Left lung (tissue), 4 donors: ENCODE measurements at regions not wholly inside any gene's neighbourhood (a gene's known extent, or its start where the extent isn't known, plus 50 kb on each side); places are given as distances from the start of the nearest gene placed in this dataset.

ENCODE experiments used
- ATAC-seq: fragments of 200-7000 bp; cut with Tn5 transposase; one replicate; pipeline ENCODE4 v1.9.1; 2020; ENCODE audit warnings: moderate library complexity
- DNase-seq, 4 donors: peaks; one replicate each; pipeline ENCODE4 v3.0.0-alpha.2; 2013 to 2020
- H3K27ac ChIP-seq, 2 donors: fragments of 200-600 bp; sonication (generic) in 1 of 2; one replicate each; pipeline versions ENCODE4 v1.5.0 to v1.8.0; 2020 to 2021
- H3K27me3 ChIP-seq, 2 donors: fragments of 200-600 bp; sonication (generic) in 1 of 2; one replicate each; pipeline versions ENCODE4 v1.5.0 to v1.8.0; 2020 to 2021
- H3K36me3 ChIP-seq, 2 donors: fragments of 200-600 bp; sonication (generic) in 1 of 2; one replicate each; pipeline versions ENCODE4 v1.5.0 to v1.8.0; 2020 to 2021
- H3K4me1 ChIP-seq, 2 donors: fragments of 200-600 bp; one replicate each; pipeline ENCODE4 v1.8.0; 2021
- H3K4me3 ChIP-seq, 2 donors: fragments of 200-600 bp; sonication (generic) in 1 of 2; one replicate each; pipeline versions ENCODE4 v1.5.0 to v1.8.0; 2020 to 2021; ENCODE audit warnings: mild to moderate bottlenecking in 1 of 2
- H3K9me3 ChIP-seq, 2 donors: fragments of 200-600 bp; sonication (generic) in 1 of 2; one replicate each; pipeline versions ENCODE4 v1.5.0 to v1.8.0; 2020 to 2021
- intact Hi-C, 2 donors: fragments of 100-400 bp; cut with DNase I; formaldehyde crosslinking; loops; one replicate each; pipeline versions ENCODE4 v1.11.2 to v1.14.2; 2022
- TF ChIP-seq, protein P1 (sequence below), 2 donors: fragments of 200-600 bp; sonication (generic) in 1 of 2; IDR thresholded peaks; one replicate each; pipeline versions ENCODE4 v1.5.0 to v1.8.0; 2021; ENCODE audit warnings: antibody characterized with exemption in 2 of 2
- donor health status: DM: no; HTN: yes; CAD: no.
- donor health status: DM: no; HTN: no; CAD: no.

GRCh38 chr2:238557431-238557830 lies 130.7 kb downstream of the ASB1 start:
- intact Hi-C loops, result no loop called here
- TF ChIP-seq, protein P1, sequence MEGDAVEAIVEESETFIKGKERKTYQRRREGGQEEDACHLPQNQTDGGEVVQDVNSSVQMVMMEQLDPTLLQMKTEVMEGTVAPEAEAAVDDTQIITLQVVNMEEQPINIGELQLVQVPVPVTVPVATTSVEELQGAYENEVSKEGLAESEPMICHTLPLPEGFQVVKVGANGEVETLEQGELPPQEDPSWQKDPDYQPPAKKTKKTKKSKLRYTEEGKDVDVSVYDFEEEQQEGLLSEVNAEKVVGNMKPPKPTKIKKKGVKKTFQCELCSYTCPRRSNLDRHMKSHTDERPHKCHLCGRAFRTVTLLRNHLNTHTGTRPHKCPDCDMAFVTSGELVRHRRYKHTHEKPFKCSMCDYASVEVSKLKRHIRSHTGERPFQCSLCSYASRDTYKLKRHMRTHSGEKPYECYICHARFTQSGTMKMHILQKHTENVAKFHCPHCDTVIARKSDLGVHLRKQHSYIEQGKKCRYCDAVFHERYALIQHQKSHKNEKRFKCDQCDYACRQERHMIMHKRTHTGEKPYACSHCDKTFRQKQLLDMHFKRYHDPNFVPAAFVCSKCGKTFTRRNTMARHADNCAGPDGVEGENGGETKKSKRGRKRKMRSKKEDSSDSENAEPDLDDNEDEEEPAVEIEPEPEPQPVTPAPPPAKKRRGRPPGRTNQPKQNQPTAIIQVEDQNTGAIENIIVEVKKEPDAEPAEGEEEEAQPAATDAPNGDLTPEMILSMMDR (IDR thresholded peaks at IDR 0.05), result no peak

DNA sequence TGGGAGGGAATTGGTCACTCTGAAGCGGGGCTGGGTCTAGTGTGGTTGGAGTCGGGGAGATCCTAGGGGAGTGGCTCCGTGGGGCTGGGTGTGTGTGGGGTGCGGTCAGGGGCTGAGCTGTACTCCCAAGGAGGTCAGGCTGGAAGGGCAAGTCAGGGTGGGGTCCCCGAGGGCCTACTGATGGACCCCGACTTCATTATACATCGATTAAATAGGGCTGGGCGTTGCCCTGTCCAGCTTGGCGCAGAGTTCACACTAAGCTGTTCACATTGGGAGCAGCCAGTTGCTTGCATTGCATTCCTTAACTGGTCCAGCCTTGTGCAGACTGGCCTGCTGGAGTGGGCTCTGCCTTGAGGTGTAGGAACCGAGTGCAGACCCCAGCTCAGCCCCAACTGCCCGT lies 131.2 kb downstream of the ASB1 start:
- intact Hi-C loops, result no loop called here
- Histone ChIP-seq H3K36me3 (no peaks in the 10 kb centered on the region), H3K4me1 (no peaks in the 10 kb centered on the region), H3K4me3 (peak overlapping the region in 1 of 2 donors; percentile 28), H3K27ac (no peak overlapping the region), H3K27me3 (no peaks in the 10 kb centered on the region), H3K9me3 (peaks cover 0 to 8% of the 10 kb centered on the region in 2 donors)
- TF ChIP-seq, protein P1 (IDR thresholded peaks at IDR 0.05), result no peak
- DNase-seq (no peak), ATAC-seq (peak; percentile 58)

More at GRCh38 chr2:238557431-238557830, 130.7 kb downstream of the ASB1 start:
- Histone ChIP-seq H3K9me3 (peaks cover 0 to 13% of the 10 kb centered on the region in 2 donors), H3K36me3 (no peaks in the 10 kb centered on the region), H3K4me3 (no peak overlapping the region), H3K27me3 (no peaks in the 10 kb centered on the region), H3K27ac (no peak overlapping the region), H3K4me1 (no peaks in the 10 kb centered on the region)
- DNase-seq (no peak), ATAC-seq (no peak)

DNA sequence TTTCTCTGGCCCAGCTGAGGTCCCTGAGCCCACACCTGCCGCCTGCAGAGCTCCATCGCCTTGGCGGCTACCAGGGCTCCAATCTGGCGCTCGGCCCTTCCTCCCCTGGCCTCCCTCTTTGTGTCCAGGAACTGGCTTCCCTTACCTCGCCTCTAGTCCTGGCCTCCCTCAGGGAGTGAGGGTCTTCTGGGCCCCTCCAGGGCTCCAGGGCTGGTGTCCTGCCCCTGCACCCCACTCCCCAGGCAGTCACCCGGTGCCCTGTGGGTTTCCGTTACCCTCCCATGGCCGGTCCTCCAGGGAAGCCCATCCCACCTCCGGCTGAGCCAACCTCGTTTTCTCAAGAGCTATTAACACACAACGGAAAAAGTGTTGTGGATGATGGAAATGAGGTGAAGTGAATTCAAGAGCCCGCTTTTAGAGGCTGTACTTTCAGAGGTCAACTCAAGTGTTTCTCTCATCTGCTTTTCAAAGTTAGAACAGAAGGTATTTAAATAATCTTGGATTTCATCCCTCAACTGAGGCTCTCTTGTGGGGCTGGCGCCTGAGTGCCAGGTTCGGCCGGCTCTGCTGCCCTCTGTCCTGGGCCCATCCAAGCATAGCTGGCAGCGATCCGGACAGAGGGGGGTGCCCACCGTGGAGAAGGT lies 131.9 kb downstream of the ASB1 start:
- no peaks in the 10 kb centered on the region for H3K4me1 ChIP-seq
- intact Hi-C loops, result no loop called here
- no peaks in the 10 kb centered on the region for H3K36me3 ChIP-seq
- DNase-seq (peak in 3 of 4 donors; percentile 69 to 74 (median 71)), ATAC-seq (peak; percentile 87)
- TF ChIP-seq, protein P1 (IDR thresholded peaks at IDR 0.05), result no peak
- H3K4me3 ChIP-seq, result peak overlapping the region; percentile 21 to 28
- H3K9me3 ChIP-seq, result peaks cover 0 to 3% of the 10 kb centered on the region in 2 donors
- peak overlapping the region in 1 of 2 donors; percentile 48 for H3K27ac ChIP-seq
- no peaks in the 10 kb centered on the region for H3K27me3 ChIP-seq

DNA sequence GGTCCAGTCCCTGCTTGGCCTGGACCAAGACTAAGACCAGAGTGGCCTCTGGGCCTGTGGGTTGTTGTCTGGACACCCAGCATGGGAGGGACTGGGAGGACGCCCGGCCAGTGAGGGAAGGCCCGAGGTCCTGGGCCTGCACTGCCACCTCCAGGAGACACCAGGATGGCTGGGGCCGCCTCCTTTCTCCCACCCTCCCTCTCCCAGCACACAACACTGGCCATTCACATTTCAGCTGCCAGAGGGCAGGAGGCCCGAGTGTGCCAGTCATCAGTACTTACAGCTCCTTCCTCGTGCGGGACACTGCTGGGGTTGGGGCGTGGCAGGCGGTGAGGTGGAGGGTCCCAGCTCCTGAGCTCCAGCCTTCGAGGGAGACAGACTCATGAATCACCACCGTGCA lies 133.5 kb downstream of the ASB1 start:
- H3K4me1 ChIP-seq, result no peaks in the 10 kb centered on the region
- no peak overlapping the region for H3K27ac ChIP-seq
- TF ChIP-seq, protein P1 (IDR thresholded peaks at IDR 0.05), result no peak
- DNase-seq, result peak in 1 of 4 donors; percentile 61
- no peaks in the 10 kb centered on the region for H3K36me3 ChIP-seq
- ATAC-seq, result no peak
- no peaks in the 10 kb centered on the region for H3K27me3 ChIP-seq
- H3K4me3 ChIP-seq, result no peak overlapping the region
- H3K9me3 ChIP-seq, result no peaks in the 10 kb centered on the region
- intact Hi-C loops, result no loop called here

DNA sequence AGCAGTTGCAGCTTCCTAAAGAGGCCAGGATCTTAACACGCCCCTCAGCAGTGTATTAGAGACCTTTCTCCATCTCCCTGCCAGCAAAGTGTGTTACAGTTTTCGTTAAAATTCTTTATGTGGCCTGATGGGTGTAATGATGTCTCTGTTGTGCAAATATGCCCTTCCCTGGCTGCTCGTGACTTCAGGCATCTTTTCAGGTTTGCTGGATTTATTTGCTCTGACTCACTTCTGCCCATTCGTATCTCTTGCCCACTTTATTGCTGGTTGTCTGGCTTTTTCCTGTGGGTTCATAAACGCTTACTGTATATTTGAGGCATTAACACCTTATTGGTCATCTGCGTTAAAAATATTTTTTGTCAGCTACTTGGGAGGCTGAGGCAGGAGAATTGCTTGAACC lies 134.5 kb downstream of the ASB1 start:
- H3K27ac ChIP-seq, result no peak overlapping the region
- H3K27me3 ChIP-seq, result no peaks in the 10 kb centered on the region
- no peak overlapping the region for H3K4me3 ChIP-seq
- ATAC-seq (no peak), DNase-seq (no peak)
- no peaks in the 10 kb centered on the region for H3K36me3 ChIP-seq
- TF ChIP-seq, protein P1 (IDR thresholded peaks at IDR 0.05), result no peak
- no peaks in the 10 kb centered on the region for H3K4me1 ChIP-seq
- H3K9me3 ChIP-seq, result no peaks in the 10 kb centered on the region
- intact Hi-C loops, result no loop called here
